ENCODE measurements at regions not wholly inside any gene's neighbourhood (a gene's known extent, or its start where the extent isn't known, plus 50 kb on each side); places are given as distances from the start of the nearest gene placed in this dataset.
"Not testable (repeated sequence)": the region's sequence is repeated elsewhere in the genome, so short reads cannot be mapped to it uniquely, and the experiment has no call there.

GRCh38 chr3:187888701-187889100, 143.4 kb upstream of the BCL6 start:
- Histone ChIP-seq H3K36me3 (no peaks in the 10 kb centered on the region), H3K4me3 (no peak overlapping the region), H3K9me3 (no peaks in the 10 kb centered on the region), H3K4me1 (peaks cover 0 to 8% (median 0%) of the 10 kb centered on the region in 4 donors), H3K27ac (peak overlapping the region in 1 of 4 donors; percentile 24), H3K27me3 (no peaks in the 10 kb centered on the region)
- DNase-seq (ENCODE audit: low spot score in 2 of 2), result peak in 1 of 2 donors; percentile 38
- 65 to 77% methylated on average over 1 of the region's 1 CpG for WGBS, 2 donors
- no peak for TF ChIP-seq CTCF (IDR thresholded peaks at IDR 0.05)
- peak in 1 of 2 donors; percentile 39 for TF ChIP-seq EP300 (IDR thresholded peaks at IDR 0.05)

GRCh38 chr3:187889106-187889505, 143.8 kb upstream of the BCL6 start:
- Histone ChIP-seq H3K27me3 (no peaks in the 10 kb centered on the region), H3K4me3 (no peak overlapping the region), H3K36me3 (no peaks in the 10 kb centered on the region), H3K9me3 (no peaks in the 10 kb centered on the region), H3K4me1 (peaks cover 0 to 8% (median 0%) of the 10 kb centered on the region in 4 donors), H3K27ac (peak overlapping the region in 1 of 4 donors; percentile 24)
- no peak for DNase-seq (ENCODE audit: low spot score in 2 of 2)
- TF ChIP-seq POLR2A (IDR thresholded peaks at IDR 0.05), result no peak
- TF ChIP-seq EP300 (IDR thresholded peaks at IDR 0.05), result no peak
- TF ChIP-seq CTCF (IDR thresholded peaks at IDR 0.05), result no peak
- WGBS, 2 donors, result 82 to 87% methylated on average over 4 of the region's 4 CpGs

GRCh38 chr3:187889601-187890404, 144.5 kb upstream of the BCL6 start:
- no peak overlapping the region for H3K27ac ChIP-seq
- no peak for TF ChIP-seq POLR2A (IDR thresholded peaks at IDR 0.05)
- TF ChIP-seq EP300 (IDR thresholded peaks at IDR 0.05), result peak in 1 of 2 donors; percentile 61
- H3K9me3 ChIP-seq, result no peaks in the 10 kb centered on the region
- DNase-seq (ENCODE audit: low spot score in 2 of 2), result peak; percentile 19 to 51
- no peak overlapping the region for H3K4me3 ChIP-seq
- H3K27me3 ChIP-seq, result no peaks in the 10 kb centered on the region
- H3K36me3 ChIP-seq, result no peaks in the 10 kb centered on the region
- H3K4me1 ChIP-seq, result peaks cover 0 to 8% (median 0%) of the 10 kb centered on the region in 4 donors
- WGBS, 2 donors, result 90% methylated on average over 19 to 20 of the region's 20 CpGs

GRCh38 chr3:187890405-187890752, 145.1 kb upstream of the BCL6 start:
- WGBS, 2 donors, result 86 to 92% methylated on average over 15 of the region's 15 CpGs
- not testable (repeated sequence) for H3K36me3 ChIP-seq; H3K4me3 ChIP-seq; H3K4me1 ChIP-seq; DNase-seq (ENCODE audit: low spot score in 2 of 2); H3K27ac ChIP-seq; H3K9me3 ChIP-seq; H3K27me3 ChIP-seq

- WGBS, 2 donors, result 43% methylated on average over 6 of the region's 6 CpGs
- no peaks in the 10 kb centered on the region for H3K9me3 ChIP-seq
- no peak overlapping the region for H3K4me3 ChIP-seq
- H3K36me3 ChIP-seq, result no peaks in the 10 kb centered on the region
- DNase-seq (ENCODE audit: low spot score in 2 of 2), result no peak
- H3K27me3 ChIP-seq, result no peaks in the 10 kb centered on the region
- TF ChIP-seq EP300 (IDR thresholded peaks at IDR 0.05) (no peak), POLR2A (IDR thresholded peaks at IDR 0.05) (no peak), CTCF (IDR thresholded peaks at IDR 0.05) (no peak)
- H3K4me1 ChIP-seq, result no peaks in the 10 kb centered on the region
- no peak overlapping the region for H3K27ac ChIP-seq
These were observed 151.4 kb upstream of the BCL6 start for GRCh38 chr3:187896646-187897045.

GRCh38 chr3:187899246-187899645, 154.0 kb upstream of the BCL6 start:
- Histone ChIP-seq H3K27ac (no peak overlapping the region), H3K27me3 (no peaks in the 10 kb centered on the region), H3K9me3 (no peaks in the 10 kb centered on the region), H3K4me1 (no peaks in the 10 kb centered on the region), H3K36me3 (no peaks in the 10 kb centered on the region), H3K4me3 (no peak overlapping the region)
- TF ChIP-seq POLR2A (IDR thresholded peaks at IDR 0.05) (no peak), CTCF (IDR thresholded peaks at IDR 0.05) (no peak), EP300 (IDR thresholded peaks at IDR 0.05) (no peak)
- WGBS, 2 donors, result 82 to 84% methylated on average over 4 of the region's 4 CpGs
- no peak for DNase-seq (ENCODE audit: low spot score in 2 of 2)
